Stomach (tissue), 8 donors: ENCODE measurements at regions not wholly inside any gene's neighbourhood (a gene's known extent, or its start where the extent isn't known, plus 50 kb on each side); places are given as distances from the start of the nearest gene placed in this dataset.

Experiments
- DNase-seq, 2 donors: peaks; one replicate each; pipeline versions ENCODE4 v3.0.0 to v3.0.0-alpha.2; 2013 to 2019
- H3K27ac ChIP-seq, 5 donors: fragments of 200-600 bp in 4 of 5; sonication (generic) in 4 of 5; one replicate each; pipeline ENCODE4 v1.5.1; 2013 to 2019; ENCODE audit warnings: mild to moderate bottlenecking in 1 of 5, moderate library complexity in 1 of 5
- H3K27me3 ChIP-seq, 3 donors: fragments of 200-600 bp; sonication (generic); one replicate each; pipeline ENCODE4 v1.5.1; 2017 to 2019; ENCODE audit warnings: mixed run types in 1 of 3
- H3K36me3 ChIP-seq, 4 donors: fragments of 200-600 bp; sonication (generic); 1 replicate in 3 of 4; 2 replicates in 1 of 4; pipeline ENCODE4 v1.5.1; 2016 to 2019
- H3K4me1 ChIP-seq, 4 donors: fragments of 200-600 bp; sonication (generic); one replicate each; pipeline ENCODE4 v1.5.1; 2016 to 2019
- H3K4me3 ChIP-seq, 4 donors: fragments of 200-600 bp; sonication (generic) in 3 of 4; one replicate each; pipeline ENCODE4 v1.5.1; 2016 to 2019; ENCODE audit warnings: mild to moderate bottlenecking in 1 of 4
- H3K9me3 ChIP-seq, 4 donors: fragments of 200-600 bp; sonication (generic); one replicate each; pipeline ENCODE4 v1.5.1; 2016 to 2019
- EP300 ChIP-seq: sonication (generic); formaldehyde crosslinking; IDR thresholded peaks from one replicate; pipeline ENCODE4 v1.6.1; 2017; ENCODE audit warnings: antibody characterized with exemption
- POLR2A ChIP-seq, 4 donors: fragments of 450-650 bp; IDR thresholded peaks; one replicate each; pipeline ENCODE4 v1.6.1; 2016; ENCODE audit warnings: antibody characterized with exemption in 4 of 4, control low read depth in 2 of 4, mild to moderate bottlenecking in 1 of 4, moderate library complexity in 1 of 4
- POLR2AphosphoS5 ChIP-seq, 3 donors: sonication (generic); formaldehyde crosslinking; IDR thresholded peaks; one replicate each; pipeline ENCODE4 v1.6.1; 2016; ENCODE audit warnings: antibody characterized with exemption in 3 of 3
- WGBS, 5 donors: extraction: QIAGEN DNeasy Blood & Tissue Kit in 3 of 5; methylation state at CpG; one replicate each; pipeline versions ENCODE4 v1.1.5 to v1.1.7; 2013 to 2018; 5-methylcytosine and 5-hydroxymethylcytosine counted together
- intact Hi-C: fragments of 100-400 bp; cut with DNase I; formaldehyde crosslinking; loops from one replicate; pipeline ENCODE4 v1.15.1; 2023; ENCODE audit warnings: low total_unique reads
- TF ChIP-seq, protein P1 (sequence below), 7 experiments: fragments of 450-650 bp in 4 of 7; fragments of 200-600 bp in 3 of 7; sonication (generic) in 3 of 7; IDR thresholded peaks; one replicate each; pipeline ENCODE4 v1.5.1; 2016 to 2019; ENCODE audit warnings: antibody characterized with exemption in 7 of 7, control low read depth in 2 of 7, mild to moderate bottlenecking in 1 of 7
- donor health status: healthy with polysubstance abuse.
- donor health status: Bipolar disorder and iron deficiency.
- donor health status: healthy.

DNA sequence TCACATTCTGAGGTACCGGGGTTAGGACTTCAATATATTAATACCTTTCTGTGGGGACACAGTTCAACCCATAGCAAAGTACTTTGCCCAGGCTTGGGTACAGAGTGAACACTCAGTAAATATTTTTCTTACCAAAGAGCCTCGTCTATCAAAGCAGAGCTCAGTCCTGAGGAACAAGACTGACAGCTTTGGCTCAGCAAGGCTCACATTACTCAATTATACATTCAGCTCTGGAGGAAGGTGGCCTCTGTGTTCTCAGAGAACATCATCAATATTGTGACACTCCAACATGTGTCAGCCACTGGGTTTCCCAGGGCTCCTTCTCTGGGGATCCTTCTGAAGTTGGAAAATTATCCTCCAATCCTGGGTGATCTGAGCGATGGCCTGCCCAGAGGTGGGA lies 186.4 kb downstream of the NMUR2 start:
- Histone ChIP-seq H3K27me3 (no peaks in the 10 kb centered on the region), H3K4me1 (no peaks in the 10 kb centered on the region), H3K27ac (no peak overlapping the region), H3K36me3 (no peaks in the 10 kb centered on the region), H3K4me3 (no peak overlapping the region), H3K9me3 (no peaks in the 10 kb centered on the region)
- WGBS, 5 donors, result 38 to 53% (median 45%) methylated on average over 3 of the region's 3 CpGs
- DNase-seq, result peak in 1 of 2 donors; percentile 23
- intact Hi-C loops, result no loop called here
- TF ChIP-seq POLR2AphosphoS5 (IDR thresholded peaks at IDR 0.05) (no peak), EP300 (no peak), POLR2A (IDR thresholded peaks at IDR 0.05) (no peak)
- TF ChIP-seq, protein P1, sequence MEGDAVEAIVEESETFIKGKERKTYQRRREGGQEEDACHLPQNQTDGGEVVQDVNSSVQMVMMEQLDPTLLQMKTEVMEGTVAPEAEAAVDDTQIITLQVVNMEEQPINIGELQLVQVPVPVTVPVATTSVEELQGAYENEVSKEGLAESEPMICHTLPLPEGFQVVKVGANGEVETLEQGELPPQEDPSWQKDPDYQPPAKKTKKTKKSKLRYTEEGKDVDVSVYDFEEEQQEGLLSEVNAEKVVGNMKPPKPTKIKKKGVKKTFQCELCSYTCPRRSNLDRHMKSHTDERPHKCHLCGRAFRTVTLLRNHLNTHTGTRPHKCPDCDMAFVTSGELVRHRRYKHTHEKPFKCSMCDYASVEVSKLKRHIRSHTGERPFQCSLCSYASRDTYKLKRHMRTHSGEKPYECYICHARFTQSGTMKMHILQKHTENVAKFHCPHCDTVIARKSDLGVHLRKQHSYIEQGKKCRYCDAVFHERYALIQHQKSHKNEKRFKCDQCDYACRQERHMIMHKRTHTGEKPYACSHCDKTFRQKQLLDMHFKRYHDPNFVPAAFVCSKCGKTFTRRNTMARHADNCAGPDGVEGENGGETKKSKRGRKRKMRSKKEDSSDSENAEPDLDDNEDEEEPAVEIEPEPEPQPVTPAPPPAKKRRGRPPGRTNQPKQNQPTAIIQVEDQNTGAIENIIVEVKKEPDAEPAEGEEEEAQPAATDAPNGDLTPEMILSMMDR (IDR thresholded peaks at IDR 0.05), result no peak

DNA sequence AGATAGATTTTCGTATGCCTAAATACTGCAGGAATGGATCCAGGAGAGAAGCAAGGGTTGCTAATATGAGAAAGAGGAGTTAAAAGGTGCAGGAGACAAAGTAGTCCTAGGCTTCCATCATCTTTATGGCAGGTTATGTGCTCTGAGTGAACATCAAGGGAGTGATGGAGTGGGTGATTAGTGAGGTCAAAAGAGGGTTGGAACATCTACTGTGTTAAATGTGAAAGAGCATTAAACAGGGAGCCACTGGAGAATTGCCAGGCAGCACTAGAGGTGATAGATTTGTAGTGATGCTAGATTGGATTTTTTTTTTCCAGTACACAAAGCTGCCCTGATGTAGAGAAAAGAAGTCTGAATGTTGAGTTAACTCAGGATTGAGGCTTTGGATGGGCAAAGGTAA lies 199.3 kb downstream of the NMUR2 start:
- TF ChIP-seq EP300, result no peak
- no peak for TF ChIP-seq POLR2AphosphoS5 (IDR thresholded peaks at IDR 0.05)
- TF ChIP-seq POLR2A (IDR thresholded peaks at IDR 0.05), result no peak
- TF ChIP-seq, protein P1 (IDR thresholded peaks at IDR 0.05), result no peak
- no peaks in the 10 kb centered on the region for H3K4me1 ChIP-seq
- intact Hi-C loops, result no loop called here
- DNase-seq, result no peak
- 0 to 66% (median 31%) methylated on average over 1 of the region's 1 CpG for WGBS, 5 donors
- no peak overlapping the region for H3K4me3 ChIP-seq
- no peaks in the 10 kb centered on the region for H3K27me3 ChIP-seq
- no peaks in the 10 kb centered on the region for H3K9me3 ChIP-seq
- H3K36me3 ChIP-seq, result no peaks in the 10 kb centered on the region
- no peak overlapping the region for H3K27ac ChIP-seq

DNA sequence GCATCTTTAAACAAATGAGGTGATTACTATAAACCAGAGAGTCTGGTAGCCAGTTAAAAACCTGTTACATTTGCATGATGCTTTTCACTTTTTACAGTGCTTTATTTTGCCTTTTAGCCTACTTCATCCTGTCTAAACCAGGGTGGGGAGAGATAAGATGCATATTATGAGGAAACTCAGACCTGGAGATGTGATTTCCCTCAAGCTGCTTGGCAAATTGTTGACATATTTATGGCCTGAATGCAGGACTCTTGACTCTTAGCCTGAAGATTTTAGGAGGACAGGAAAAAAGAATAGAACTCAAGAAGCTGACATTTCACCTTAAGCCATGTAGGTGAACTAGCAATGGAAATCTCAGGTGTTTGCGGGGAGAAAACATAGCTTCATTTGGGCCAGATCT lies 202.8 kb downstream of the NMUR2 start:
- whole genome bisulfite sequencing, 5 donors, result 95 to 100% (median 97%) methylated on average over 1 of the region's 1 CpG
- TF ChIP-seq POLR2A (IDR thresholded peaks at IDR 0.05) (no peak), POLR2AphosphoS5 (IDR thresholded peaks at IDR 0.05) (no peak), EP300 (no peak)
- TF ChIP-seq, protein P1 (IDR thresholded peaks at IDR 0.05), result no peak

GRCh38 chr5:152193391-152194107 lies 211.5 kb downstream of the NMUR2 start:
- Histone ChIP-seq H3K4me3 (no peak overlapping the region), H3K4me1 (no peaks in the 10 kb centered on the region), H3K36me3 (no peaks in the 10 kb centered on the region), H3K27ac (peak overlapping the region in 3 of 5 donors; percentile 35 to 76 (median 40)), H3K9me3 (peaks cover 0 to 3% (median 0%) of the 10 kb centered on the region in 4 donors), H3K27me3 (no peaks in the 10 kb centered on the region)
- no peak for DNase-seq
- TF ChIP-seq POLR2AphosphoS5 (IDR thresholded peaks at IDR 0.05), result no peak
- TF ChIP-seq, protein P1 (IDR thresholded peaks at IDR 0.05), result no peak
- TF ChIP-seq POLR2A (IDR thresholded peaks at IDR 0.05), result no peak
- no peak for TF ChIP-seq EP300
- intact Hi-C loops, result no loop called here

More for the DNA sequence above, 202.8 kb downstream of the NMUR2 start:
- Histone ChIP-seq H3K9me3 (no peaks in the 10 kb centered on the region), H3K36me3 (no peaks in the 10 kb centered on the region), H3K27ac (no peak overlapping the region), H3K4me3 (no peak overlapping the region), H3K4me1 (no peaks in the 10 kb centered on the region), H3K27me3 (no peaks in the 10 kb centered on the region)
- intact Hi-C loops, result no loop called here
- DNase-seq, result no peak
